HuH-7 (cell line): ENCODE measurements at regions not wholly inside any gene's neighbourhood (a gene's known extent, or its start where the extent isn't known, plus 50 kb on each side); places are given as distances from the start of the nearest gene placed in this dataset.
"Not testable (repeated sequence)": the region's sequence is repeated elsewhere in the genome, so short reads cannot be mapped to it uniquely, and the experiment has no call there.

ENCODE experiments used
- DNase-seq: peaks from one replicate; pipeline ENCODE4 v3.0.0; 2011; ENCODE audit warnings: low spot score

GRCh38 chr14:55767286-55767685 lies 187.3 kb downstream of the KTN1 start:
- no peak for DNase-seq

GRCh38 chr14:55769877-55770276 lies 189.9 kb downstream of the KTN1 start:
- no peak for DNase-seq

GRCh38 chr14:55771242-55771981 lies 191.4 kb downstream of the KTN1 start:
- DNase-seq = no peak

- no peak for DNase-seq
These were observed 192.5 kb downstream of the KTN1 start for GRCh38 chr14:55772486-55772885.

- no peak for DNase-seq
These were observed 193.3 kb downstream of the KTN1 start for GRCh38 chr14:55773312-55773711.

GRCh38 chr14:55773984-55774545 lies 194.1 kb downstream of the KTN1 start:
- no peak for DNase-seq

- no peak for DNase-seq
These were observed 197.9 kb downstream of the KTN1 start for GRCh38 chr14:55777877-55778276.

- no peak for DNase-seq
These were observed 200.3 kb downstream of the KTN1 start for GRCh38 chr14:55780156-55780946.

GRCh38 chr14:55781046-55781445 lies 201.0 kb downstream of the KTN1 start:
- DNase-seq = no peak

GRCh38 chr14:55782166-55782565 lies 202.2 kb downstream of the KTN1 start:
- DNase-seq = no peak

- no peak for DNase-seq
These were observed 209.4 kb downstream of the KTN1 start for GRCh38 chr14:55789406-55789805.

- DNase-seq = no peak
These were observed 214.9 kb downstream of the KTN1 start for GRCh38 chr14:55794655-55795595.

GRCh38 chr14:55796513-55796912 lies 216.5 kb downstream of the KTN1 start:
- DNase-seq = not testable (repeated sequence)

GRCh38 chr14:55798406-55798805 lies 218.4 kb downstream of the KTN1 start:
- DNase-seq = no peak

GRCh38 chr14:55799508-55800095 lies 219.6 kb downstream of the KTN1 start:
- DNase-seq = no peak

GRCh38 chr14:55800156-55800785 lies 220.3 kb downstream of the KTN1 start:
- DNase-seq = no peak

- DNase-seq = no peak
These were observed 221.1 kb downstream of the KTN1 start for GRCh38 chr14:55801121-55801520.

GRCh38 chr14:55802986-55803872 lies 223.2 kb downstream of the KTN1 start:
- DNase-seq = no peak

GRCh38 chr14:55803873-55804553 lies 224.0 kb downstream of the KTN1 start:
- no peak for DNase-seq

GRCh38 chr14:55805250-55805649 lies 225.2 kb downstream of the KTN1 start:
- DNase-seq = no peak
